Mammary epithelial cell (primary cell): ENCODE measurements at regions not wholly inside any gene's neighbourhood (a gene's known extent, or its start where the extent isn't known, plus 50 kb on each side); places are given as distances from the start of the nearest gene placed in this dataset.
"Not testable (repeated sequence)": the region's sequence is repeated elsewhere in the genome, so short reads cannot be mapped to it uniquely, and the experiment has no call there.

ENCODE experiments used
- CTCF ChIP-seq, 2 donors: IDR thresholded peaks in 1 of 2; conservative IDR thresholded peaks in 1 of 2; 2 replicates each; pipeline ENCODE4 v1.5.1; 2011 to 2012; ENCODE audit warnings: inconsistent platforms in 2 of 2, low read length in 2 of 2, mild to moderate bottlenecking in 2 of 2, control low read depth in 1 of 2, low read depth in 1 of 2; ENCODE audit not compliant: insufficient read depth in 1 of 2; ENCODE audit errors: extremely low read depth in 1 of 2
- EZH2 ChIP-seq: IDR thresholded peaks from 2 replicates; pipeline ENCODE4 v1.6.1; 2012; ENCODE audit warnings: low read length, inconsistent platforms, borderline replicate concordance

- not testable (repeated sequence) for TF ChIP-seq CTCF (conservative IDR thresholded peaks at IDR 0.05 in 1 of 2, IDR thresholded peaks at IDR 0.05 in 1 of 2; ENCODE audit: extremely low read depth in 1 of 2, insufficient read depth in 1 of 2, low read depth in 1 of 2, low read length in 2 of 2); EZH2
Measured at GRCh38 chr3:195654746-195655145, 66.0 kb upstream of the MUC20 start.
